22Rv1 (cell line): ENCODE measurements at regions not wholly inside any gene's neighbourhood (a gene's known extent, or its start where the extent isn't known, plus 50 kb on each side); places are given as distances from the start of the nearest gene placed in this dataset.

Source experiments
- CTCF ChIP-seq: fragments of 450-650 bp; IDR thresholded peaks from 2 replicates; pipeline ENCODE4 v1.5.1; 2017; ENCODE audit warnings: mild to moderate bottlenecking
- ZFX ChIP-seq: fragments of 450-650 bp; IDR thresholded peaks from 2 replicates; pipeline ENCODE4 v1.6.1; 2017; ENCODE audit warnings: antibody characterized with exemption, borderline replicate concordance

- TF ChIP-seq CTCF (no peak), ZFX (no peak)
Observed at GRCh38 chr12:28704477-28705169, 444.5 kb upstream of the FAR2 start.
